Bronchial epithelial cell (primary cell): ENCODE measurements at regions not wholly inside any gene's neighbourhood (a gene's known extent, or its start where the extent isn't known, plus 50 kb on each side); places are given as distances from the start of the nearest gene placed in this dataset.
A peak's percentile ranks its signal among the peaks of the same experiment; 100 is the strongest.

Experiments
- DNase-seq: peaks from one replicate; pipeline ENCODE4 v3.0.0-alpha.2; 2010; ENCODE audit warnings: low read depth
- FAIRE-seq: peaks from 2 replicates; lab custom pipeline; 2011; peaks lifted over from hg19 to GRCh38; lab: Jason Lieb, UNC
- H3K27me3 ChIP-seq: 2 replicates; pipeline ENCODE4 v1.5.1; 2011; ENCODE audit warnings: low read length; ENCODE audit not compliant: control insufficient read depth, insufficient read depth
- H3K36me3 ChIP-seq: 2 replicates; pipeline ENCODE4 v1.5.1; 2011; ENCODE audit warnings: low read length; ENCODE audit not compliant: control insufficient read depth, insufficient read depth
- H3K4me3 ChIP-seq: 2 replicates; pipeline ENCODE4 v1.5.1; 2011; ENCODE audit warnings: mild to moderate bottlenecking, low read depth, low read length, control low read depth
- CTCF ChIP-seq: IDR thresholded peaks from 2 replicates; pipeline ENCODE4 v1.5.1; 2011; ENCODE audit warnings: mild to moderate bottlenecking, moderate library complexity, low read length, control low read depth, inconsistent platforms; ENCODE audit not compliant: insufficient read depth, severe bottlenecking

GRCh38 chr7:27392477-27392876 is 149.9 kb downstream of the EVX1 start:
- FAIRE-seq, result no peak
- no peaks in the 10 kb centered on the region for H3K36me3 ChIP-seq

DNA sequence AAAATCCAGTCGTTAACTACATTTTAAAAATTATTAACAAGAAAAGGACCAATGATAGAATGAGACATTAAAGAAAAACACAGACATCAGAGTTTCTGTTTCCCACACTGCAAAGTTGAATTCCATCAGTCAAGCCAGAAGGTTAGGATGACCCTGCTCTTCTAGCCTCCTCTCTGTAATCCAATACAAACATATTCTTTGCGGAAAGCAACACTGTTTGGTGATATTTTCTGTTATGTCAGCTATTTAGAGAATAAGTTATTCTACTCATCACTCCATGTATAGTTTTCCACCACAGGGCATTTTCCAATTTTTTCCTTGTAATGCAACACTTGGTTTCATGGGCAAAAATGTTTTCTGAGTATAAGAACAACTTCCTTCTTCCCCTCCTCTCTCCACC is 152.3 kb downstream of the EVX1 start:
- Histone ChIP-seq H3K27me3 (peaks cover 3% of the 10 kb centered on the region), H3K36me3 (no peaks in the 10 kb centered on the region), H3K4me3 (no peak overlapping the region)
- no peak for TF ChIP-seq CTCF
- FAIRE-seq (no peak), DNase-seq (no peak)

More at GRCh38 chr7:27392477-27392876, 149.9 kb downstream of the EVX1 start:
- DNase-seq, result no peak
- no peak for TF ChIP-seq CTCF
- Histone ChIP-seq H3K4me3 (no peak overlapping the region), H3K27me3 (peaks cover 7% of the 10 kb centered on the region)

DNA sequence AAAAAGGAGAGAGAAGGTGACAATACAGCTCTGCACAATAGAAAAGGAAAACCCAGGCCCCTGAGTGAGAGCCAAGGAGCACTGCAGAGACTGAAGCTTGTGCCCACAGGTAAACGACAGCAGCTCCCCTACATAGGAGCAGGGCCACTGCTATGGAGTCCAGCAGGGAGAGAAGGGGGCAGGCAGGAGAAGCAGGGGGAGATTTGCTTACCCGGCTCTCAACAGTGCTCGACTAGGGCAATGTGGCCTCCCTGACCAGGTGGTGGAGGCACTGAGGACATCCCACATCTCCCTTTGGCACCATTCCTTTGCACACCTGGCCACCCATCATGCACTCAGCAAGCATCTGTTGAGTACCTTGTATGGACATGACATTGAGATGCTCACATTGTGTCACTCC is 153.0 kb downstream of the EVX1 start:
- H3K27me3 ChIP-seq, result peaks cover 2% of the 10 kb centered on the region
- DNase-seq (no peak), FAIRE-seq (peak; percentile 36)
- no peak overlapping the region for H3K4me3 ChIP-seq
- TF ChIP-seq CTCF, result no peak
- no peaks in the 10 kb centered on the region for H3K36me3 ChIP-seq

DNA sequence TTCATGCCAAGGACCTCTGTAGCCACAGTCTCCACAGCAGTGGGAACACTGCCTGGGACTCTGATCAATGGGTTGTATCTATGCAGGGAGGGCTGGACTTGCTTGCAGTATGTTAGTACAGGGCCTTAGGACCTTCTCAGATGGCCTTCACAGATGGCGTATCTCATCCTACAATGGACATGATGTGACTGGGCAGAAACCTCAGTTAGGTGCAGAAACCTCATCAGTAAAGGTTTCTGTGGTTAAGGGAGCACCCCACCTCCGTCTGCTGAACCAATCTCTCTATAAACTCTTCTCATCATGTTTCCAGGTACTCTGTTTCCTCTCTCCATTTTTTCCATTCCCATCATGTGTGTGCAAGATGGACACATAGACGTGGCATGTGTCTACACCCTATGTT is 154.9 kb downstream of the EVX1 start:
- DNase-seq (no peak), FAIRE-seq (peak; percentile 68)
- no peaks in the 10 kb centered on the region for H3K36me3 ChIP-seq
- TF ChIP-seq CTCF, result no peak
- H3K4me3 ChIP-seq, result no peak overlapping the region
- H3K27me3 ChIP-seq, result no peaks in the 10 kb centered on the region

- Histone ChIP-seq H3K4me3 (no peak overlapping the region), H3K36me3 (no peaks in the 10 kb centered on the region), H3K27me3 (no peaks in the 10 kb centered on the region)
- FAIRE-seq (peak; percentile 36), DNase-seq (no peak)
- no peak for TF ChIP-seq CTCF
Measured at GRCh38 chr7:27398851-27399250, 156.2 kb downstream of the EVX1 start.

- TF ChIP-seq CTCF, result no peak
- H3K4me3 ChIP-seq, result no peak overlapping the region
- no peak for DNase-seq
- H3K36me3 ChIP-seq, result no peaks in the 10 kb centered on the region
- peak; percentile 7 for FAIRE-seq
- no peaks in the 10 kb centered on the region for H3K27me3 ChIP-seq
Measured at GRCh38 chr7:27399791-27400567, 157.4 kb downstream of the EVX1 start.
